SU-DHL-6 (cell line): ENCODE measurements at regions not wholly inside any gene's neighbourhood (a gene's known extent, or its start where the extent isn't known, plus 50 kb on each side); places are given as distances from the start of the nearest gene placed in this dataset.

Experiments
- EZH2phosphoT487 ChIP-seq: fragments of 200-600 bp; sonication (generic), shearing (Covaris generic); conservative IDR thresholded peaks from 2 replicates; pipeline ENCODE4 v1.6.1; 2018; ENCODE audit warnings: mild to moderate bottlenecking, antibody characterized with exemption, low read length, moderate library complexity, mixed read lengths
- TF ChIP-seq, protein P1 (sequence below): fragments of 200-600 bp; sonication (generic); IDR thresholded peaks from one replicate; pipeline ENCODE4 v1.5.1; 2017; ENCODE audit warnings: antibody characterized with exemption, mild to moderate bottlenecking, low read length, moderate library complexity; ENCODE audit not compliant: insufficient read depth, poor library complexity, severe bottlenecking

DNA sequence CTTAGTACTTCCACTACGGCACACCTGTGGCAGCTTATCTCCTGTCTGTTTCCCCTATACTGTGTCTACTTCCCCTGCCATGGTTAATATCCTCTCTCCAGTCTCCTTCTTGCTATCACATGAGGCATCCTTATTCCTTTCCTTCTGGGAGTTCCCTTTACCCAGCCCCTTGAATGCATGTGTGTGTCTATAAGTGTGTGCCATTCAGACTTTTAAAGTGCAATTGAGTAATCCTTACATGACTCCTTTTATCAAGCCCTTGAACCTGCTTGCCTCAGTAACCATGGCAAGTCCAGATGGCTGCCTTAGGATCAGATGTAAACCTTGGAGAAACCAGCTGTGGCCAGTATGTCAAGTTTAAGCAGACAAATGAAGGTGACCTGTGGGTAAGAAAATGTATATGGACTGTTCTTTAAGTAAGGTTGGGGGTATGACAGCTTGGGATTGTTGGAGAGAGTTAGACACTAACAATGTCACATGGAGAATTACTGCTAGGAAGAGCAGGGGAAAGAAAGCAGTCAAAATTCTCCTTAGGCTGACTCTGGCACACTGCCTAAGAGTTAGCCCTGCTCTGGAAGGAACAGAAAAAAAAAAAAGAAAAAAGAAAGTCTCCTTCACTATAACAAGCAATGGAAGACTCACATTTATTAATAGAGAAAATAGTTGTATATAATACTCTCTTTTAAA lies 142.1 kb downstream of the HINT1 start:
- TF ChIP-seq, protein P1, sequence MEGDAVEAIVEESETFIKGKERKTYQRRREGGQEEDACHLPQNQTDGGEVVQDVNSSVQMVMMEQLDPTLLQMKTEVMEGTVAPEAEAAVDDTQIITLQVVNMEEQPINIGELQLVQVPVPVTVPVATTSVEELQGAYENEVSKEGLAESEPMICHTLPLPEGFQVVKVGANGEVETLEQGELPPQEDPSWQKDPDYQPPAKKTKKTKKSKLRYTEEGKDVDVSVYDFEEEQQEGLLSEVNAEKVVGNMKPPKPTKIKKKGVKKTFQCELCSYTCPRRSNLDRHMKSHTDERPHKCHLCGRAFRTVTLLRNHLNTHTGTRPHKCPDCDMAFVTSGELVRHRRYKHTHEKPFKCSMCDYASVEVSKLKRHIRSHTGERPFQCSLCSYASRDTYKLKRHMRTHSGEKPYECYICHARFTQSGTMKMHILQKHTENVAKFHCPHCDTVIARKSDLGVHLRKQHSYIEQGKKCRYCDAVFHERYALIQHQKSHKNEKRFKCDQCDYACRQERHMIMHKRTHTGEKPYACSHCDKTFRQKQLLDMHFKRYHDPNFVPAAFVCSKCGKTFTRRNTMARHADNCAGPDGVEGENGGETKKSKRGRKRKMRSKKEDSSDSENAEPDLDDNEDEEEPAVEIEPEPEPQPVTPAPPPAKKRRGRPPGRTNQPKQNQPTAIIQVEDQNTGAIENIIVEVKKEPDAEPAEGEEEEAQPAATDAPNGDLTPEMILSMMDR = no peak
- TF ChIP-seq EZH2phosphoT487 = no peak
